ENCODE measurements at regions not wholly inside any gene's neighbourhood (a gene's known extent, or its start where the extent isn't known, plus 50 kb on each side); places are given as distances from the start of the nearest gene placed in this dataset.

DNA sequence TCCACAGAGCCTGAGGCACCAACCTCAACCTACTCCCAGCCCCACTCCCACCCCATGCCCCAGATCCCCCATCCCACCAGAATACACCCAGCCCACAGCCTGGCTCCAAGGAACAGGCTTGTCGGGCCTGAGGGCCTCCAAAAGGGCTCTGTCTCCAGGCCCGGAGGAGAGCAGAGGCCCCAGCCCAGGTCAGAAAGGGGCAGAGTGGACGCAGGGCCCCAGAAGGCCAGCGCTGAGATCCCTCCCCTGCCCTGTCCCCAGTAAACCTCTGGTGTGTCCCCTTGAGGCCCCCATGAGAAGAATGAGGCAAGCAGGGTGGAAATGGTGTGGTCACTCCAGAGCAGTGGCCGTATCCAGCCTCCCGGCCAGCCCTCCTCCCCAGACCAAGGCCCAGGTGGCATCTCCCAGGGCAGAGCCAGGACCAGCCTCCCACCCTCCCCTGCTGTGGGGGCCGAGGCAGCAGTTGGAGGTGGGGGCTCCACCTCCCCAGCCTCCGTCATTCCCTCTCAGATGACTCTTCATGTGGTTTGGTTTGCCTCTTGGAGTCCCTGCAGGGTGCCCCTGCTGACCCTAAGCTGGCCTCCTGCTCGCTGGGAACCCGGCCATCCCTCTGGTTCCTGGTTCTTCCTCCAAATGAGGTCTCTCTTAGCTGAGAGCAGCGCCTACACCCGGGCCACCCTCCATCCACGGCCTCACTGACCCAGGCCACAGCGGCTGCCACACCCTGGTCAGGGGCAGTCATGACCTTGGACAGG lies 195.0 kb downstream of the IGLL1 start:
- Histone ChIP-seq H3K27me3 (ENCODE audit: control insufficient read depth, insufficient read depth, low read length) (no peaks in the 10 kb centered on the region), H3K36me3 (ENCODE audit: control insufficient read depth, insufficient read depth, low read length) (no peaks in the 10 kb centered on the region), H3K4me3 (ENCODE audit: low read depth in 2 of 2, low read length in 2 of 2) (no peak overlapping the region), H3K27ac (ENCODE audit: low read length) (no peak overlapping the region), H3K4me1 (ENCODE audit: control insufficient read depth, insufficient read depth, low read length) (no peaks in the 10 kb centered on the region), H3K9me3 (ENCODE audit: control insufficient read depth, insufficient read depth, low read depth, low read length) (no peaks in the 10 kb centered on the region)
- no peak for TF ChIP-seq TCF7L2 (IDR thresholded peaks at IDR 0.05; ENCODE audit: low read depth, low read length)
- intact Hi-C loops (cut with micrococcal nuclease; ENCODE audit: unreplicated experiment), result loop anchor here (5.0 kb wide), 1 partner anchor 63 kb away; no protein-coding TSS in a partner anchor
- in situ Hi-C loops (cut with HindIII; ENCODE audit: low pct_unique_long_range_greater_than_20kb, low sequenced_read_pairs), result no loop called here
- ChIA-PET CTCF (interaction anchor here (0.6 to 1.3 kb wide), 7 partner anchors 53 to 274 kb away, joined by 3 to 7 read pairs (median 4); no protein-coding TSS in a partner anchor), POLR2A (interaction anchor here (0.6 kb wide), 1 partner anchor 197 kb away, joined by 5 read pairs; no protein-coding TSS in a partner anchor)
- no peak for ATAC-seq
- BruUV-seq (replicated peaks), result no TSS peak
- no peak for DNase-seq (ENCODE audit: low read depth, low spot score)

DNA sequence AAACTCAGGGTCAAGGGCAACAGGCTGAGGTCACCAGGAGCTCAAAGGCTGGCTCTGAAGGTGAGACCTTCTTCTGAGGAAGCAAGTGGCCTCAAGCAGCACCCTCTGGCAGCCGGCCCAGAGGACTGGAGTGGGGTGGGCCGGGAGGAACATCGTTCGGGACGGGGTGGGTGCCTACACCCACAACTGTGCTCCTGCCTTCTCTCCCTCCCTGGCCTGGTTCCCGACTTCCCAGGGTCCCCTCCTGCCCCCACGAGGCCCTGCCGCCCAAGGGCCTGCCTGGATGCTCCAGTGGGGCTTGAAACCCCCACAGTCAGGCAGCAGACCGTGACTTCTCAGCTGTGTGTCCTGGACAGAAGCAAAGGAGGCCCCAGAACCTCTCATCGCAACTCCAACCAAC lies 195.7 kb downstream of the IGLL1 start:
- Histone ChIP-seq H3K4me1 (ENCODE audit: control insufficient read depth, insufficient read depth, low read length) (no peaks in the 10 kb centered on the region), H3K27me3 (ENCODE audit: control insufficient read depth, insufficient read depth, low read length) (no peaks in the 10 kb centered on the region), H3K36me3 (ENCODE audit: control insufficient read depth, insufficient read depth, low read length) (no peaks in the 10 kb centered on the region), H3K9me3 (ENCODE audit: control insufficient read depth, insufficient read depth, low read depth, low read length) (no peaks in the 10 kb centered on the region), H3K4me3 (ENCODE audit: low read depth in 2 of 2, low read length in 2 of 2) (no peak overlapping the region), H3K27ac (ENCODE audit: low read length) (no peak overlapping the region)
- ChIA-PET CTCF (no interaction called here), POLR2A (no interaction called here)
- ATAC-seq (no peak), DNase-seq (ENCODE audit: low read depth, low spot score) (no peak)
- TF ChIP-seq SIN3A (IDR thresholded peaks at IDR 0.05; ENCODE audit: borderline replicate concordance, insufficient read depth, low read depth, low read length) (no peak), TCF7L2 (IDR thresholded peaks at IDR 0.05; ENCODE audit: low read depth, low read length) (no peak), POLR2AphosphoS5 (IDR thresholded peaks at IDR 0.05; ENCODE audit: low read depth, low read length) (no peak)
- TF ChIP-seq, protein P1, sequence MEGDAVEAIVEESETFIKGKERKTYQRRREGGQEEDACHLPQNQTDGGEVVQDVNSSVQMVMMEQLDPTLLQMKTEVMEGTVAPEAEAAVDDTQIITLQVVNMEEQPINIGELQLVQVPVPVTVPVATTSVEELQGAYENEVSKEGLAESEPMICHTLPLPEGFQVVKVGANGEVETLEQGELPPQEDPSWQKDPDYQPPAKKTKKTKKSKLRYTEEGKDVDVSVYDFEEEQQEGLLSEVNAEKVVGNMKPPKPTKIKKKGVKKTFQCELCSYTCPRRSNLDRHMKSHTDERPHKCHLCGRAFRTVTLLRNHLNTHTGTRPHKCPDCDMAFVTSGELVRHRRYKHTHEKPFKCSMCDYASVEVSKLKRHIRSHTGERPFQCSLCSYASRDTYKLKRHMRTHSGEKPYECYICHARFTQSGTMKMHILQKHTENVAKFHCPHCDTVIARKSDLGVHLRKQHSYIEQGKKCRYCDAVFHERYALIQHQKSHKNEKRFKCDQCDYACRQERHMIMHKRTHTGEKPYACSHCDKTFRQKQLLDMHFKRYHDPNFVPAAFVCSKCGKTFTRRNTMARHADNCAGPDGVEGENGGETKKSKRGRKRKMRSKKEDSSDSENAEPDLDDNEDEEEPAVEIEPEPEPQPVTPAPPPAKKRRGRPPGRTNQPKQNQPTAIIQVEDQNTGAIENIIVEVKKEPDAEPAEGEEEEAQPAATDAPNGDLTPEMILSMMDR (IDR thresholded peaks at IDR 0.05), result no peak
- TF ChIP-seq, protein P2, sequence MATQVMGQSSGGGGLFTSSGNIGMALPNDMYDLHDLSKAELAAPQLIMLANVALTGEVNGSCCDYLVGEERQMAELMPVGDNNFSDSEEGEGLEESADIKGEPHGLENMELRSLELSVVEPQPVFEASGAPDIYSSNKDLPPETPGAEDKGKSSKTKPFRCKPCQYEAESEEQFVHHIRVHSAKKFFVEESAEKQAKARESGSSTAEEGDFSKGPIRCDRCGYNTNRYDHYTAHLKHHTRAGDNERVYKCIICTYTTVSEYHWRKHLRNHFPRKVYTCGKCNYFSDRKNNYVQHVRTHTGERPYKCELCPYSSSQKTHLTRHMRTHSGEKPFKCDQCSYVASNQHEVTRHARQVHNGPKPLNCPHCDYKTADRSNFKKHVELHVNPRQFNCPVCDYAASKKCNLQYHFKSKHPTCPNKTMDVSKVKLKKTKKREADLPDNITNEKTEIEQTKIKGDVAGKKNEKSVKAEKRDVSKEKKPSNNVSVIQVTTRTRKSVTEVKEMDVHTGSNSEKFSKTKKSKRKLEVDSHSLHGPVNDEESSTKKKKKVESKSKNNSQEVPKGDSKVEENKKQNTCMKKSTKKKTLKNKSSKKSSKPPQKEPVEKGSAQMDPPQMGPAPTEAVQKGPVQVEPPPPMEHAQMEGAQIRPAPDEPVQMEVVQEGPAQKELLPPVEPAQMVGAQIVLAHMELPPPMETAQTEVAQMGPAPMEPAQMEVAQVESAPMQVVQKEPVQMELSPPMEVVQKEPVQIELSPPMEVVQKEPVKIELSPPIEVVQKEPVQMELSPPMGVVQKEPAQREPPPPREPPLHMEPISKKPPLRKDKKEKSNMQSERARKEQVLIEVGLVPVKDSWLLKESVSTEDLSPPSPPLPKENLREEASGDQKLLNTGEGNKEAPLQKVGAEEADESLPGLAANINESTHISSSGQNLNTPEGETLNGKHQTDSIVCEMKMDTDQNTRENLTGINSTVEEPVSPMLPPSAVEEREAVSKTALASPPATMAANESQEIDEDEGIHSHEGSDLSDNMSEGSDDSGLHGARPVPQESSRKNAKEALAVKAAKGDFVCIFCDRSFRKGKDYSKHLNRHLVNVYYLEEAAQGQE (IDR thresholded peaks at IDR 0.05; ENCODE audit: insufficient read depth in 1 of 2, low read depth in 2 of 2, low read length in 1 of 2), result no peak
- in situ Hi-C loops (cut with HindIII; ENCODE audit: low pct_unique_long_range_greater_than_20kb, low sequenced_read_pairs) (no loop called here), intact Hi-C loops (cut with micrococcal nuclease; ENCODE audit: unreplicated experiment) (no loop called here)
- BruUV-seq (replicated peaks), result no TSS peak
